CD8-positive, alpha-beta memory T cell (primary cell): ENCODE measurements at regions not wholly inside any gene's neighbourhood (a gene's known extent, or its start where the extent isn't known, plus 50 kb on each side); places are given as distances from the start of the nearest gene placed in this dataset.
"Not testable (repeated sequence)": the region's sequence is repeated elsewhere in the genome, so short reads cannot be mapped to it uniquely, and the experiment has no call there.

ENCODE experiments used
- CTCF ChIA-PET: fragments of 350-600 bp; sonication (Branson Sonifier 250); formaldehyde crosslinking; loops from one replicate; lab custom pipeline; 2021; ENCODE audit warnings: antibody characterized with exemption; lab: Charles Lee
- POLR2A ChIA-PET: fragments of 350-600 bp; sonication (Branson Sonifier 250); formaldehyde crosslinking; loops from one replicate; lab custom pipeline; 2021; ENCODE audit warnings: antibody characterized with exemption; lab: Charles Lee
- DNase-seq, 5 donors: peaks; one replicate each; pipeline versions ENCODE4 v3.0.0 to v3.0.0-alpha.2; 2020 to 2022; ENCODE audit warnings: mixed read lengths in 1 of 5
- H3K27ac ChIP-seq: one replicate; pipeline ENCODE4 v1.7.0; 2013; ENCODE audit warnings: low read depth, mild to moderate bottlenecking, low read length, moderate library complexity
- H3K27me3 ChIP-seq: 2 replicates; pipeline ENCODE4 v1.7.0; 2013; ENCODE audit warnings: low read length, mild to moderate bottlenecking; ENCODE audit not compliant: insufficient read depth, poor library complexity, severe bottlenecking
- H3K36me3 ChIP-seq: 2 replicates; pipeline ENCODE4 v1.7.0; 2013; ENCODE audit warnings: mild to moderate bottlenecking, low read length, moderate library complexity; ENCODE audit not compliant: insufficient read depth
- H3K4me1 ChIP-seq: 2 replicates; pipeline ENCODE4 v1.7.0; 2013; ENCODE audit warnings: mild to moderate bottlenecking, low read length, moderate library complexity; ENCODE audit not compliant: insufficient read depth
- H3K4me3 ChIP-seq: 2 replicates; pipeline ENCODE4 v1.7.0; 2013; ENCODE audit warnings: mild to moderate bottlenecking, low read length
- H3K9me3 ChIP-seq: 2 replicates; pipeline ENCODE4 v1.7.0; 2013; ENCODE audit warnings: mild to moderate bottlenecking, low read length
- H3K27ac Mint-ChIP-seq, 8 donors: one replicate each; pipeline ENCODE4 v1.8.0; 2020 to 2021; ENCODE audit warnings: mixed read lengths in 8 of 8, mild to moderate bottlenecking in 6 of 8, inconsistent platforms in 3 of 8, moderate library complexity in 3 of 8
- H3K27me3 Mint-ChIP-seq, 2 donors: one replicate each; pipeline ENCODE4 v1.8.0; 2020 to 2021; ENCODE audit warnings: mixed read lengths in 2 of 2, mild to moderate bottlenecking in 1 of 2, moderate library complexity in 1 of 2
- H3K36me3 Mint-ChIP-seq, 3 donors: one replicate each; pipeline ENCODE4 v1.8.0; 2020 to 2021; ENCODE audit warnings: mixed read lengths in 3 of 3, inconsistent platforms in 1 of 3, mild to moderate bottlenecking in 1 of 3
- H3K4me1 Mint-ChIP-seq, 3 donors: one replicate each; pipeline ENCODE4 v1.8.0; 2020 to 2021; ENCODE audit warnings: mixed read lengths in 3 of 3, inconsistent platforms in 1 of 3, mild to moderate bottlenecking in 1 of 3
- H3K4me3 Mint-ChIP-seq, 7 donors: one replicate each; pipeline ENCODE4 v1.8.0; 2020 to 2021; ENCODE audit warnings: mixed read lengths in 7 of 7, mild to moderate bottlenecking in 6 of 7, moderate library complexity in 4 of 7, inconsistent platforms in 2 of 7
- H3K9me3 Mint-ChIP-seq, 5 donors: one replicate each; pipeline ENCODE4 v1.8.0; 2020 to 2022; ENCODE audit warnings: mixed read lengths in 5 of 5, mild to moderate bottlenecking in 3 of 5, moderate library complexity in 2 of 5, inconsistent platforms in 1 of 5

GRCh38 chr3:106431721-106432120 is 562.9 kb upstream of the CBLB start:
- peak overlapping the region in 1 of 8 donors; percentile 43 for H3K27ac Mint-ChIP-seq
- no peak for DNase-seq
- no peak overlapping the region for H3K4me3 Mint-ChIP-seq
- H3K9me3 ChIP-seq, result no peaks in the 10 kb centered on the region
- ChIA-PET POLR2A (no interaction called here), CTCF (no interaction called here)
- no peaks in the 10 kb centered on the region for H3K36me3 ChIP-seq
- H3K4me1 Mint-ChIP-seq, result peaks cover 0 to 4% (median 0%) of the 10 kb centered on the region in 3 donors
- no peak overlapping the region for H3K27ac ChIP-seq
- H3K4me3 ChIP-seq, result no peak overlapping the region
- H3K9me3 Mint-ChIP-seq, result no peaks in the 10 kb centered on the region
- H3K36me3 Mint-ChIP-seq, result no peaks in the 10 kb centered on the region
- no peaks in the 10 kb centered on the region for H3K27me3 Mint-ChIP-seq
- no peaks in the 10 kb centered on the region for H3K4me1 ChIP-seq
- H3K27me3 ChIP-seq, result no peaks in the 10 kb centered on the region

GRCh38 chr3:106435899-106436453 is 567.2 kb upstream of the CBLB start:
- ChIA-PET CTCF (no interaction called here), POLR2A (no interaction called here)
- H3K36me3 Mint-ChIP-seq, result no peaks in the 10 kb centered on the region
- Histone ChIP-seq H3K27me3 (no peaks in the 10 kb centered on the region), H3K4me1 (no peaks in the 10 kb centered on the region), H3K9me3 (no peaks in the 10 kb centered on the region), H3K4me3 (no peak overlapping the region), H3K27ac (no peak overlapping the region), H3K36me3 (no peaks in the 10 kb centered on the region)
- no peaks in the 10 kb centered on the region for H3K9me3 Mint-ChIP-seq
- H3K27ac Mint-ChIP-seq, result peak overlapping the region in 1 of 8 donors; percentile 48
- no peaks in the 10 kb centered on the region for H3K27me3 Mint-ChIP-seq
- no peaks in the 10 kb centered on the region for H3K4me1 Mint-ChIP-seq
- no peak for DNase-seq
- no peak overlapping the region for H3K4me3 Mint-ChIP-seq

DNA sequence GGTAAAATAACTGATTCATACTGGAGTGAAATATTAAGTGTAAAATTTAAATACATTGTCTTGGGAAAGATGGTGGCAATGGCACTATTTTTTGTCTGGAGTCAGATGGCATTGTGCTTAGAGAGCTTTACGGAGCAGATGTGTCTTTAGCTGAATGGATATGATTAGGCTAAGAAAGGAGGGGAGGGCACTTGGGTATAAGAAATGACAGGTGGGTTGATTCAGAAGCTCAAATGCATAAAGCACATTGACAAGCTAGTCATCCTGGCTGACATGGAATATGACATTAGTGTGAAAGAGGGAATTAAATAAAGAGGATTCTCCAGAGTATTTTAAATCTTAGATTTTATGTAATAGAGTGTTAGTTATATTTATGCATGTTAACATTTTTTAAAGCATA is 570.1 kb upstream of the CBLB start:
- H3K9me3 ChIP-seq, result no peaks in the 10 kb centered on the region

DNA sequence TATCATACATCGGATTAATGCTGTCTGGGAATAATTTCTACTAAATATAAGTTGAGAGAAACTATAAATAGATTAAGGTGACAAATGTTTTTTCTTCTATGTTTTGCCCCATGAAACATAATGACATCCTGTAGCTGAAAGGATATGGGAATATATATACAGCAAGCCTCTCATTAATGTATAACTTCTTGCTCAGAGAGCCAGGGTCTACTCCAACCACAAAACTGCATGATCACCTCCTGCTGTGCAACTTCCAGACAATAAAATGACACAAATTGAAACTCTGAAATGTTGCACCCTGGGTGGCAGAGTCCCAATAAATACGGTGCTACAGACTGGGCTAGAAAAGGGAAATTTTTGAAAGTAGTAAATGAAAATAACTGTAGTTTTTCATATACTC is 571.9 kb upstream of the CBLB start:
- H3K27ac Mint-ChIP-seq, result no peak overlapping the region
- Histone ChIP-seq H3K4me1 (no peaks in the 10 kb centered on the region), H3K27me3 (no peaks in the 10 kb centered on the region), H3K4me3 (no peak overlapping the region), H3K27ac (no peak overlapping the region), H3K9me3 (no peaks in the 10 kb centered on the region), H3K36me3 (no peaks in the 10 kb centered on the region)
- no peaks in the 10 kb centered on the region for H3K27me3 Mint-ChIP-seq
- POLR2A ChIA-PET, result no interaction called here
- H3K4me3 Mint-ChIP-seq, result no peak overlapping the region
- no peaks in the 10 kb centered on the region for H3K9me3 Mint-ChIP-seq
- CTCF ChIA-PET, result no interaction called here
- H3K36me3 Mint-ChIP-seq, result no peaks in the 10 kb centered on the region
- no peak for DNase-seq
- no peaks in the 10 kb centered on the region for H3K4me1 Mint-ChIP-seq

More for the DNA sequence above, 570.1 kb upstream of the CBLB start:
- CTCF ChIA-PET, result no interaction called here
- H3K9me3 Mint-ChIP-seq, result no peaks in the 10 kb centered on the region
- no peak overlapping the region for H3K27ac Mint-ChIP-seq
- no peak overlapping the region for H3K27ac ChIP-seq
- no peaks in the 10 kb centered on the region for H3K27me3 Mint-ChIP-seq
- H3K27me3 ChIP-seq, result no peaks in the 10 kb centered on the region
- H3K36me3 Mint-ChIP-seq, result no peaks in the 10 kb centered on the region
- H3K4me1 Mint-ChIP-seq, result no peaks in the 10 kb centered on the region
- H3K4me1 ChIP-seq, result no peaks in the 10 kb centered on the region
- H3K4me3 ChIP-seq, result no peak overlapping the region
- H3K4me3 Mint-ChIP-seq, result no peak overlapping the region
- H3K36me3 ChIP-seq, result no peaks in the 10 kb centered on the region
- POLR2A ChIA-PET, result interaction anchor here (0.7 kb wide), 1 partner anchor 96 kb away, joined by 7 read pairs; no protein-coding TSS in a partner anchor
- DNase-seq, result no peak

GRCh38 chr3:106446271-106446670 is 577.5 kb upstream of the CBLB start:
- no peaks in the 10 kb centered on the region for H3K27me3 Mint-ChIP-seq
- H3K36me3 Mint-ChIP-seq, result peaks cover 0 to 12% (median 3%) of the 10 kb centered on the region in 3 donors
- ChIA-PET CTCF (no interaction called here), POLR2A (no interaction called here)
- Histone ChIP-seq H3K36me3 (no peaks in the 10 kb centered on the region), H3K4me3 (no peak overlapping the region), H3K9me3 (no peaks in the 10 kb centered on the region), H3K4me1 (no peaks in the 10 kb centered on the region), H3K27me3 (no peaks in the 10 kb centered on the region), H3K27ac (no peak overlapping the region)
- H3K27ac Mint-ChIP-seq, result no peak overlapping the region
- no peak for DNase-seq
- H3K9me3 Mint-ChIP-seq, result peaks cover 0 to 8% (median 4%) of the 10 kb centered on the region in 5 donors
- no peaks in the 10 kb centered on the region for H3K4me1 Mint-ChIP-seq
- no peak overlapping the region for H3K4me3 Mint-ChIP-seq

DNA sequence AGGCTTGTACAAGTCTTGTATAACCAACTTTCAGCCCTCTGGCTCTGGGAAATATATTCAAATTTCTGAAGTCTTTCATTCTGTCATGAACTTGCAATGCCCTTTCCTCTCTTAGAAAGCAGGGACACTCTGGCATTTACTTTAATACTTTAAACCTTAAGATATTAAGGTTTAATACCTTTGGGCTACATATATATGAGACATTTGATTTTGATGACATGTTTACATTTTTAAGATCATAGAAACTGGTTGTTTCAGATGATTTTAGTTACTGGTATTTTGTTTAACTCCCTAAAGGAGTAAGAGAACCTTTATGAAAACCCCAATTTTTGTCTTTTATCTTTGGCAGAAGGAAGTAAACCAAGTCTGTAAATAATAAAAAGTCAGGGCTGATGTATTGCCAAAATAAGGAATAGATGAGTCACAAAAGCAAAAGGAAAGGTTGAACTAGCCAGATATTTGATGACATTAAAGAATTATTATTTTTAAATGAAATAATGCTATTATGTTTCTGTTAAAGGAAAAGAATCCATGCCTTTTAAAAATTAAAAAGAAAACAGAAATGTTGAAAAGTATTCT is 579.0 kb upstream of the CBLB start:
- Histone ChIP-seq H3K9me3 (no peaks in the 10 kb centered on the region), H3K4me3 (no peak overlapping the region), H3K4me1 (no peaks in the 10 kb centered on the region), H3K36me3 (no peaks in the 10 kb centered on the region), H3K27ac (no peak overlapping the region), H3K27me3 (no peaks in the 10 kb centered on the region)
- no peak for DNase-seq
- Mint-ChIP-seq H3K4me1 (no peaks in the 10 kb centered on the region), H3K9me3 (peaks cover 0 to 8% (median 4%) of the 10 kb centered on the region in 5 donors), H3K27ac (no peak overlapping the region), H3K36me3 (peaks cover 0 to 12% (median 3%) of the 10 kb centered on the region in 3 donors), H3K4me3 (no peak overlapping the region), H3K27me3 (no peaks in the 10 kb centered on the region)
- ChIA-PET POLR2A (no interaction called here), CTCF (no interaction called here)

GRCh38 chr3:106448372-106448966 is 579.7 kb upstream of the CBLB start:
- H3K4me1 ChIP-seq, H3K36me3 ChIP-seq, H3K27ac ChIP-seq, H3K9me3 ChIP-seq, H3K4me3 Mint-ChIP-seq, H3K9me3 Mint-ChIP-seq, H3K4me1 Mint-ChIP-seq, DNase-seq, POLR2A ChIA-PET, H3K4me3 ChIP-seq, H3K27me3 ChIP-seq, H3K27me3 Mint-ChIP-seq, H3K27ac Mint-ChIP-seq, CTCF ChIA-PET: not testable (repeated sequence)
- peaks cover 0 to 12% (median 3%) of the 10 kb centered on the region in 3 donors for H3K36me3 Mint-ChIP-seq

DNA sequence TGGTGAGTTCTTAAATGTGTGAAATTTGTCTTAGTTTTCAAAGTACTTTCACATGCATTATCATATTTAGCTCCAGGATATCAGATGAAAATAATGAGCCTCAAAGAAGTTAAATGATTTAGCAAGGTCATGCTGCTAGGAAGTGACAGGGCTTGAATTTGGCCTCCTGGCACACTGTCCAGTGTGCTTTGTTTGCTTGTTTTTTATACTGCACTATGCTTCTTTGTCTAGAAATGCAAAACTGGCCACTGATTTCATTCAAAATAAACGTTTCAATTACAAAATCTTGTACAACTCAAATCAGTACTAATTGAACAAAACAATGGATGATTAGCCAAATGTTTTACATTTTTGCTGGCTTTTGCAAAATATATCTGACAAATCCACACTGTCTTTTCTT is 583.3 kb upstream of the CBLB start:
- CTCF ChIA-PET, result no interaction called here
- no peak overlapping the region for H3K27ac Mint-ChIP-seq

More for the DNA sequence above, 583.3 kb upstream of the CBLB start:
- Mint-ChIP-seq H3K9me3 (peaks cover 0 to 8% (median 4%) of the 10 kb centered on the region in 5 donors), H3K27me3 (no peaks in the 10 kb centered on the region), H3K36me3 (peaks cover 0 to 16% (median 3%) of the 10 kb centered on the region in 3 donors), H3K4me3 (no peak overlapping the region), H3K4me1 (peaks cover under 1 to 3% (median under 1%) of the 10 kb centered on the region in 3 donors)
- no peaks in the 10 kb centered on the region for H3K27me3 ChIP-seq
- no peak for DNase-seq
- POLR2A ChIA-PET, result no interaction called here
- H3K36me3 ChIP-seq, result no peaks in the 10 kb centered on the region
- H3K4me3 ChIP-seq, result no peak overlapping the region
- no peaks in the 10 kb centered on the region for H3K4me1 ChIP-seq
- H3K27ac ChIP-seq, result no peak overlapping the region
- no peaks in the 10 kb centered on the region for H3K9me3 ChIP-seq
